ENCODE measurements at regions not wholly inside any gene's neighbourhood (a gene's known extent, or its start where the extent isn't known, plus 50 kb on each side); places are given as distances from the start of the nearest gene placed in this dataset.

- H3K4me3 Mint-ChIP-seq, result no peak overlapping the region
- peaks cover 20% of the 10 kb centered on the region for H3K4me1 Mint-ChIP-seq (ENCODE audit: low read depth)
- H3K27ac Mint-ChIP-seq, result no peak overlapping the region
- peaks cover 12% of the 10 kb centered on the region for H3K9me3 Mint-ChIP-seq (ENCODE audit: low read depth)
- H3K27me3 Mint-ChIP-seq, result no peaks in the 10 kb centered on the region
- peaks cover 6% of the 10 kb centered on the region for H3K36me3 Mint-ChIP-seq
Measured at GRCh38 chr2:195503208-195503607, 153.8 kb upstream of the SLC39A10 start.

- Mint-ChIP-seq H3K27ac (no peak overlapping the region), H3K4me3 (no peak overlapping the region), H3K36me3 (peaks cover 1% of the 10 kb centered on the region), H3K27me3 (no peaks in the 10 kb centered on the region), H3K9me3 (ENCODE audit: low read depth) (peaks cover under 1% of the 10 kb centered on the region), H3K4me1 (ENCODE audit: low read depth) (peaks cover 29% of the 10 kb centered on the region)
Measured at GRCh38 chr2:195501746-195502145, 155.3 kb upstream of the SLC39A10 start.

GRCh38 chr2:195500879-195501278 is 156.1 kb upstream of the SLC39A10 start:
- H3K9me3 Mint-ChIP-seq (ENCODE audit: low read depth), result no peaks in the 10 kb centered on the region
- no peak overlapping the region for H3K27ac Mint-ChIP-seq
- H3K36me3 Mint-ChIP-seq, result no peaks in the 10 kb centered on the region
- H3K4me3 Mint-ChIP-seq, result no peak overlapping the region
- no peaks in the 10 kb centered on the region for H3K27me3 Mint-ChIP-seq
- peaks cover 35% of the 10 kb centered on the region for H3K4me1 Mint-ChIP-seq (ENCODE audit: low read depth)

GRCh38 chr2:195498839-195499490 is 158.1 kb upstream of the SLC39A10 start:
- Mint-ChIP-seq H3K4me1 (ENCODE audit: low read depth) (peaks cover 40% of the 10 kb centered on the region), H3K36me3 (no peaks in the 10 kb centered on the region), H3K27me3 (no peaks in the 10 kb centered on the region), H3K4me3 (no peak overlapping the region), H3K27ac (peak overlapping the region; percentile 42), H3K9me3 (ENCODE audit: low read depth) (no peaks in the 10 kb centered on the region)

GRCh38 chr2:195498176-195498575 is 158.8 kb upstream of the SLC39A10 start:
- Mint-ChIP-seq H3K27me3 (no peaks in the 10 kb centered on the region), H3K4me1 (ENCODE audit: low read depth) (peaks cover 40% of the 10 kb centered on the region), H3K9me3 (ENCODE audit: low read depth) (no peaks in the 10 kb centered on the region), H3K36me3 (no peaks in the 10 kb centered on the region), H3K27ac (peak overlapping the region; percentile 38), H3K4me3 (no peak overlapping the region)

GRCh38 chr2:195496991-195497390 is 160.0 kb upstream of the SLC39A10 start:
- no peaks in the 10 kb centered on the region for H3K36me3 Mint-ChIP-seq
- H3K4me3 Mint-ChIP-seq, result no peak overlapping the region
- H3K27me3 Mint-ChIP-seq, result no peaks in the 10 kb centered on the region
- peaks cover 40% of the 10 kb centered on the region for H3K4me1 Mint-ChIP-seq (ENCODE audit: low read depth)
- H3K27ac Mint-ChIP-seq, result no peak overlapping the region
- no peaks in the 10 kb centered on the region for H3K9me3 Mint-ChIP-seq (ENCODE audit: low read depth)

- Mint-ChIP-seq H3K36me3 (no peaks in the 10 kb centered on the region), H3K27me3 (no peaks in the 10 kb centered on the region), H3K4me3 (no peak overlapping the region), H3K4me1 (ENCODE audit: low read depth) (peaks cover 40% of the 10 kb centered on the region), H3K9me3 (ENCODE audit: low read depth) (no peaks in the 10 kb centered on the region), H3K27ac (no peak overlapping the region)
Measured at GRCh38 chr2:195495966-195496365, 161.1 kb upstream of the SLC39A10 start.

GRCh38 chr2:195495351-195495750 is 161.7 kb upstream of the SLC39A10 start:
- no peak overlapping the region for H3K27ac Mint-ChIP-seq
- no peaks in the 10 kb centered on the region for H3K27me3 Mint-ChIP-seq
- no peaks in the 10 kb centered on the region for H3K36me3 Mint-ChIP-seq
- peaks cover 37% of the 10 kb centered on the region for H3K4me1 Mint-ChIP-seq (ENCODE audit: low read depth)
- H3K4me3 Mint-ChIP-seq, result no peak overlapping the region
- no peaks in the 10 kb centered on the region for H3K9me3 Mint-ChIP-seq (ENCODE audit: low read depth)

GRCh38 chr2:195494451-195494850 is 162.6 kb upstream of the SLC39A10 start:
- no peaks in the 10 kb centered on the region for H3K36me3 Mint-ChIP-seq
- H3K4me3 Mint-ChIP-seq, result no peak overlapping the region
- peaks cover 31% of the 10 kb centered on the region for H3K4me1 Mint-ChIP-seq (ENCODE audit: low read depth)
- no peaks in the 10 kb centered on the region for H3K9me3 Mint-ChIP-seq (ENCODE audit: low read depth)
- H3K27ac Mint-ChIP-seq, result no peak overlapping the region
- no peaks in the 10 kb centered on the region for H3K27me3 Mint-ChIP-seq

- H3K36me3 Mint-ChIP-seq, result no peaks in the 10 kb centered on the region
- no peak overlapping the region for H3K27ac Mint-ChIP-seq
- H3K4me3 Mint-ChIP-seq, result no peak overlapping the region
- H3K27me3 Mint-ChIP-seq, result no peaks in the 10 kb centered on the region
- peaks cover 27% of the 10 kb centered on the region for H3K4me1 Mint-ChIP-seq (ENCODE audit: low read depth)
- H3K9me3 Mint-ChIP-seq (ENCODE audit: low read depth), result no peaks in the 10 kb centered on the region
Measured at GRCh38 chr2:195493416-195493815, 163.6 kb upstream of the SLC39A10 start.

GRCh38 chr2:195490319-195490718 is 166.7 kb upstream of the SLC39A10 start:
- Mint-ChIP-seq H3K36me3 (no peaks in the 10 kb centered on the region), H3K27me3 (no peaks in the 10 kb centered on the region), H3K27ac (no peak overlapping the region), H3K4me3 (no peak overlapping the region), H3K4me1 (ENCODE audit: low read depth) (peaks cover 19% of the 10 kb centered on the region), H3K9me3 (ENCODE audit: low read depth) (no peaks in the 10 kb centered on the region)

GRCh38 chr2:195489101-195489500 is 167.9 kb upstream of the SLC39A10 start:
- Mint-ChIP-seq H3K27ac (no peak overlapping the region), H3K4me3 (no peak overlapping the region), H3K9me3 (ENCODE audit: low read depth) (peaks cover 4% of the 10 kb centered on the region), H3K27me3 (no peaks in the 10 kb centered on the region), H3K4me1 (ENCODE audit: low read depth) (peaks cover 18% of the 10 kb centered on the region), H3K36me3 (no peaks in the 10 kb centered on the region)

- H3K9me3 Mint-ChIP-seq (ENCODE audit: low read depth), result peaks cover 4% of the 10 kb centered on the region
- no peaks in the 10 kb centered on the region for H3K27me3 Mint-ChIP-seq
- no peak overlapping the region for H3K4me3 Mint-ChIP-seq
- H3K27ac Mint-ChIP-seq, result no peak overlapping the region
- no peaks in the 10 kb centered on the region for H3K36me3 Mint-ChIP-seq
- peaks cover 18% of the 10 kb centered on the region for H3K4me1 Mint-ChIP-seq (ENCODE audit: low read depth)
Measured at GRCh38 chr2:195488567-195488966, 168.5 kb upstream of the SLC39A10 start.

- Mint-ChIP-seq H3K27me3 (no peaks in the 10 kb centered on the region), H3K9me3 (ENCODE audit: low read depth) (peaks cover 8% of the 10 kb centered on the region), H3K36me3 (peaks cover 4% of the 10 kb centered on the region), H3K27ac (no peak overlapping the region), H3K4me1 (ENCODE audit: low read depth) (peaks cover 18% of the 10 kb centered on the region), H3K4me3 (no peak overlapping the region)
Measured at GRCh38 chr2:195486987-195487644, 169.9 kb upstream of the SLC39A10 start.

- Mint-ChIP-seq H3K27ac (no peak overlapping the region), H3K27me3 (no peaks in the 10 kb centered on the region), H3K4me1 (ENCODE audit: low read depth) (peaks cover 18% of the 10 kb centered on the region), H3K4me3 (no peak overlapping the region), H3K9me3 (ENCODE audit: low read depth) (peaks cover 8% of the 10 kb centered on the region), H3K36me3 (peaks cover 4% of the 10 kb centered on the region)
Measured at GRCh38 chr2:195486520-195486919, 170.5 kb upstream of the SLC39A10 start.

- H3K27ac Mint-ChIP-seq, result no peak overlapping the region
- no peaks in the 10 kb centered on the region for H3K27me3 Mint-ChIP-seq
- H3K4me3 Mint-ChIP-seq, result no peak overlapping the region
- H3K4me1 Mint-ChIP-seq (ENCODE audit: low read depth), result peaks cover 18% of the 10 kb centered on the region
- H3K9me3 Mint-ChIP-seq (ENCODE audit: low read depth), result peaks cover 8% of the 10 kb centered on the region
- peaks cover 8% of the 10 kb centered on the region for H3K36me3 Mint-ChIP-seq
Measured at GRCh38 chr2:195482010-195482409, 175.0 kb upstream of the SLC39A10 start.

Measured in activated naive CD8-positive, alpha-beta T cell (primary cell).